Neural cell (in vitro differentiated cells): ENCODE measurements at regions not wholly inside any gene's neighbourhood (a gene's known extent, or its start where the extent isn't known, plus 50 kb on each side); places are given as distances from the start of the nearest gene placed in this dataset.

Experiments
- H2AFZ ChIP-seq: fragments of 200-600, 300-800 bp; sonication (generic), shearing (Covaris generic); 2 replicates; pipeline ENCODE4 v1.6.0; 2014; ENCODE audit warnings: low read depth, mild to moderate bottlenecking, antibody characterized with exemption, low read length, moderate library complexity
- H3F3A ChIP-seq: fragments of 200-600 bp; shearing (Covaris generic); 2 replicates; pipeline ENCODE4 v1.6.1; 2016; ENCODE audit warnings: mild to moderate bottlenecking, moderate library complexity, mixed read lengths, antibody characterized with exemption, low read length; ENCODE audit not compliant: insufficient read depth, poor library complexity, severe bottlenecking
- H3K27ac ChIP-seq: fragments of 200-600, 300-800 bp; sonication (generic), shearing (Covaris generic); 2 replicates; pipeline ENCODE4 v1.5.1; 2014; ENCODE audit warnings: mild to moderate bottlenecking, low read length, moderate library complexity
- H3K27me3 ChIP-seq: fragments of 300-800, 200-600 bp; sonication (generic), shearing (Covaris generic); 2 replicates; pipeline ENCODE4 v1.6.0; 2014; ENCODE audit warnings: mild to moderate bottlenecking, low read depth, low read length, moderate library complexity; ENCODE audit not compliant: insufficient read depth
- H3K36me3 ChIP-seq: fragments of 300-800, 200-600 bp; sonication (generic), shearing (Covaris generic); 2 replicates; pipeline ENCODE4 v1.5.1; 2014; ENCODE audit warnings: mild to moderate bottlenecking, antibody characterized with exemption, low read length, moderate library complexity; ENCODE audit not compliant: insufficient read depth
- H3K4me2 ChIP-seq: fragments of 300-800, 200-600 bp; sonication (generic), shearing (Covaris generic); 2 replicates; pipeline ENCODE4 v1.6.0; 2014; ENCODE audit warnings: mild to moderate bottlenecking, low read length
- H3K4me3 ChIP-seq: fragments of 300-800, 200-600 bp; sonication (generic), shearing (Covaris generic); 2 replicates; pipeline ENCODE4 v1.5.1; 2014; ENCODE audit warnings: mild to moderate bottlenecking, low read length, moderate library complexity
- H3K79me2 ChIP-seq: fragments of 200-600 bp; shearing (Covaris generic); replicated peaks from 2 replicates; pipeline ENCODE4 v1.6.0; 2014; ENCODE audit warnings: mild to moderate bottlenecking, low read length, moderate library complexity; ENCODE audit not compliant: insufficient read depth
- H3K9ac ChIP-seq: fragments of 300-800, 200-600 bp; sonication (generic), shearing (Covaris generic); 2 replicates; pipeline ENCODE4 v1.6.1; 2016; ENCODE audit warnings: mild to moderate bottlenecking, low read length, mixed read lengths
- H3K9me2 ChIP-seq: fragments of 200-600 bp; shearing (Covaris generic); 2 replicates; pipeline ENCODE4 v1.6.1; 2016; ENCODE audit warnings: mild to moderate bottlenecking, low read length, mixed read lengths; ENCODE audit not compliant: insufficient read depth
- H3K9me3 ChIP-seq: fragments of 200-600, 300-800 bp; sonication (generic), shearing (Covaris generic); 2 replicates; pipeline ENCODE4 v1.6.1; 2016; ENCODE audit warnings: mild to moderate bottlenecking, mixed run types, low read length, moderate library complexity, mixed read lengths
- H4K20me1 ChIP-seq: fragments of 200-600 bp; shearing (Covaris generic); 2 replicates; pipeline ENCODE4 v1.6.1; 2016; ENCODE audit warnings: mild to moderate bottlenecking, mixed run types; ENCODE audit not compliant: insufficient read depth
- EP300 ChIP-seq: fragments of 450-650 bp; conservative IDR thresholded peaks from 2 replicates; pipeline ENCODE4 v1.6.1; 2014; ENCODE audit warnings: antibody characterized with exemption, mild to moderate bottlenecking, moderate library complexity; ENCODE audit not compliant: poor library complexity, severe bottlenecking
- EZH2 ChIP-seq: fragments of 200-600, 300-800 bp; shearing (Covaris generic), sonication (generic); IDR thresholded peaks from 2 replicates; pipeline ENCODE4 v1.6.1; 2014; ENCODE audit warnings: antibody characterized with exemption, low read length, borderline replicate concordance, mild to moderate bottlenecking; ENCODE audit not compliant: insufficient read depth, poor library complexity, severe bottlenecking
- MXI1 ChIP-seq: fragments of 450-650 bp; conservative IDR thresholded peaks from 2 replicates; pipeline ENCODE4 v1.6.1; 2014; ENCODE audit warnings: antibody characterized with exemption, mild to moderate bottlenecking; ENCODE audit not compliant: poor library complexity, severe bottlenecking
- POLR2AphosphoS5 ChIP-seq: IDR thresholded peaks from 2 replicates; pipeline ENCODE4 v1.6.1; 2012
- RAD21 ChIP-seq: fragments of 450-650 bp; conservative IDR thresholded peaks from 2 replicates; pipeline ENCODE4 v1.6.1; 2014; ENCODE audit warnings: antibody characterized with exemption, mild to moderate bottlenecking, moderate library complexity
- REST ChIP-seq: IDR thresholded peaks from 2 replicates; pipeline ENCODE4 v1.6.1; 2012; ENCODE audit warnings: borderline replicate concordance
- SMC3 ChIP-seq: fragments of 450-650 bp; conservative IDR thresholded peaks from 2 replicates; pipeline ENCODE4 v1.6.1; 2014; ENCODE audit warnings: antibody characterized with exemption, mild to moderate bottlenecking, moderate library complexity; ENCODE audit not compliant: poor library complexity
- TAF1 ChIP-seq: IDR thresholded peaks from 2 replicates; pipeline ENCODE4 v1.6.1; 2012; ENCODE audit warnings: low read depth
- TF ChIP-seq, protein P1 (sequence below): fragments of 450-650 bp; IDR thresholded peaks from 2 replicates; pipeline ENCODE4 v1.5.1; 2014; ENCODE audit warnings: antibody characterized with exemption, mild to moderate bottlenecking, moderate library complexity; ENCODE audit not compliant: poor library complexity, severe bottlenecking

DNA sequence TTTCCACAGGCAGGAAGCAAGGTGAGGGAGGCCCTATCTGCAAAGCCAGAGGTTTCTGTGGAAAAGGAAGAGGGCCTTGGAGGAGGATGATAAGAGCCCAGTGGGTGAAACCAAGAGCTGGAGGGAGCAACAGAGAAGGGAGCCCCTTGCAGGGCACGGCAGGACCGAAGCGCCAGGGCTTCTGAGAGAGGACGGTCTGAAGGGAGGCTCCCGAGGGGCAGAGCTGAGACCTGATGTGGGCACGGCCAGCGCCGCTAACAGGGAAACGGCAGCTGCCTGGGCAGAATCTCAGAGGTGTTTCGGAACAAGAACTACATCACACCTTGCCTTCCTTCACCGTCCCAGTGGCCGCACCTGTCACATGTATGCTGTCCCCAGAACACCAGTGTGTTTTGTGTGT, 144.3 kb upstream of the ADARB2 start:
- Histone ChIP-seq H3K36me3 (no peaks in the 10 kb centered on the region), H3K9ac (no peak overlapping the region), H3K4me2 (no peak overlapping the region), H3K4me3 (no peak overlapping the region), H3K9me3 (no peaks in the 10 kb centered on the region), H3F3A (no peaks in the 10 kb centered on the region), H3K27me3 (no peaks in the 10 kb centered on the region), H4K20me1 (no peaks in the 10 kb centered on the region), H3K9me2 (no peaks in the 10 kb centered on the region), H3K79me2 (no peaks in the 10 kb centered on the region), H2AFZ (no peak overlapping the region), H3K27ac (no peak overlapping the region)
- no peak for TF ChIP-seq MXI1
- TF ChIP-seq REST, result no peak
- TF ChIP-seq, protein P1, sequence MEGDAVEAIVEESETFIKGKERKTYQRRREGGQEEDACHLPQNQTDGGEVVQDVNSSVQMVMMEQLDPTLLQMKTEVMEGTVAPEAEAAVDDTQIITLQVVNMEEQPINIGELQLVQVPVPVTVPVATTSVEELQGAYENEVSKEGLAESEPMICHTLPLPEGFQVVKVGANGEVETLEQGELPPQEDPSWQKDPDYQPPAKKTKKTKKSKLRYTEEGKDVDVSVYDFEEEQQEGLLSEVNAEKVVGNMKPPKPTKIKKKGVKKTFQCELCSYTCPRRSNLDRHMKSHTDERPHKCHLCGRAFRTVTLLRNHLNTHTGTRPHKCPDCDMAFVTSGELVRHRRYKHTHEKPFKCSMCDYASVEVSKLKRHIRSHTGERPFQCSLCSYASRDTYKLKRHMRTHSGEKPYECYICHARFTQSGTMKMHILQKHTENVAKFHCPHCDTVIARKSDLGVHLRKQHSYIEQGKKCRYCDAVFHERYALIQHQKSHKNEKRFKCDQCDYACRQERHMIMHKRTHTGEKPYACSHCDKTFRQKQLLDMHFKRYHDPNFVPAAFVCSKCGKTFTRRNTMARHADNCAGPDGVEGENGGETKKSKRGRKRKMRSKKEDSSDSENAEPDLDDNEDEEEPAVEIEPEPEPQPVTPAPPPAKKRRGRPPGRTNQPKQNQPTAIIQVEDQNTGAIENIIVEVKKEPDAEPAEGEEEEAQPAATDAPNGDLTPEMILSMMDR, result no peak
- TF ChIP-seq EP300, result no peak
- TF ChIP-seq POLR2AphosphoS5, result no peak
- no peak for TF ChIP-seq EZH2
- no peak for TF ChIP-seq SMC3
- TF ChIP-seq TAF1, result no peak
- TF ChIP-seq RAD21, result no peak

- H4K20me1 ChIP-seq, result no peaks in the 10 kb centered on the region
- no peaks in the 10 kb centered on the region for H3K36me3 ChIP-seq
- H2AFZ ChIP-seq, result no peak overlapping the region
- no peaks in the 10 kb centered on the region for H3K27me3 ChIP-seq
- TF ChIP-seq SMC3, result no peak
- no peak for TF ChIP-seq EZH2
- no peak for TF ChIP-seq EP300
- TF ChIP-seq MXI1, result no peak
- no peak for TF ChIP-seq RAD21
- TF ChIP-seq REST, result no peak
- TF ChIP-seq, protein P1, result no peak
- no peak for TF ChIP-seq POLR2AphosphoS5
- no peak for TF ChIP-seq TAF1
- H3K27ac ChIP-seq, result no peak overlapping the region
- H3K9me2 ChIP-seq, result no peaks in the 10 kb centered on the region
- H3K9me3 ChIP-seq, result no peaks in the 10 kb centered on the region
- no peak overlapping the region for H3K9ac ChIP-seq
- H3F3A ChIP-seq, result no peaks in the 10 kb centered on the region
- no peak overlapping the region for H3K4me2 ChIP-seq
- H3K79me2 ChIP-seq, result no peaks in the 10 kb centered on the region
- H3K4me3 ChIP-seq, result no peak overlapping the region
These were observed 137.2 kb upstream of the ADARB2 start for GRCh38 chr10:1874533-1874932.
